GM06990 (cell line): ENCODE measurements at regions not wholly inside any gene's neighbourhood (a gene's known extent, or its start where the extent isn't known, plus 50 kb on each side); places are given as distances from the start of the nearest gene placed in this dataset.

Experiments used
- DNase-seq: peaks from one replicate; pipeline ENCODE4 v3.0.0-alpha.2; 2011; ENCODE audit not compliant: insufficient read length; ENCODE audit errors: extremely low read depth
- H3K27me3 ChIP-seq: replicated peaks from 2 replicates; pipeline ENCODE4 v1.6.0; 2011; ENCODE audit warnings: low read length; ENCODE audit not compliant: control insufficient read depth, insufficient read depth
- H3K36me3 ChIP-seq: 2 replicates; pipeline ENCODE4 v1.5.1; 2011; ENCODE audit warnings: low read length; ENCODE audit not compliant: control insufficient read depth, insufficient read depth
- H3K4me3 ChIP-seq: replicated peaks from 2 replicates; pipeline ENCODE4 v1.5.1; 2011; ENCODE audit warnings: low read depth, mild to moderate bottlenecking, control low read depth, low read length
- TF ChIP-seq, protein P1 (sequence below): IDR thresholded peaks from 2 replicates; pipeline ENCODE4 v1.5.1; 2011; ENCODE audit warnings: low read length, control low read depth, mild to moderate bottlenecking, inconsistent platforms; ENCODE audit not compliant: insufficient read depth, poor library complexity, severe bottlenecking

DNA sequence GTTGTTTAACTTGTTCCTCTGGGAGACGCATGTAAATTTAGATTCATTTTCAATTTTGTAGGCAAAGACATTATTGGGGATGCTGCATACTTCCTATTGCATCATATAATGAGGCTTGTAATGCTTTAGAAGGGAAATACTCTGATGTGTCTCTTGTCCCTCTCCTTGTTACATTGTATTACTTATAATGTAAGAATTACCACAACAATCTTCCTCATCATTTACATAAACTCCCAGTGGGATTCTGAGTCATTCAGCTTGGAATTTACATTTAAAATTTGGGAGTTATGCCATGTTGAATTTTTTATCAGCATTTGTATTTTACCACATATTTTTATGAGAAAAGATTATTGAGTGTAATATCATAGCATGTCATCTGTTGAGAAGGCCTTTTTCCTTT, 963.4 kb upstream of the NRXN1 start:
- H3K27me3 ChIP-seq, result no peaks in the 10 kb centered on the region
- no peak overlapping the region for H3K4me3 ChIP-seq
- no peaks in the 10 kb centered on the region for H3K36me3 ChIP-seq
- DNase-seq, result no peak
- TF ChIP-seq, protein P1, sequence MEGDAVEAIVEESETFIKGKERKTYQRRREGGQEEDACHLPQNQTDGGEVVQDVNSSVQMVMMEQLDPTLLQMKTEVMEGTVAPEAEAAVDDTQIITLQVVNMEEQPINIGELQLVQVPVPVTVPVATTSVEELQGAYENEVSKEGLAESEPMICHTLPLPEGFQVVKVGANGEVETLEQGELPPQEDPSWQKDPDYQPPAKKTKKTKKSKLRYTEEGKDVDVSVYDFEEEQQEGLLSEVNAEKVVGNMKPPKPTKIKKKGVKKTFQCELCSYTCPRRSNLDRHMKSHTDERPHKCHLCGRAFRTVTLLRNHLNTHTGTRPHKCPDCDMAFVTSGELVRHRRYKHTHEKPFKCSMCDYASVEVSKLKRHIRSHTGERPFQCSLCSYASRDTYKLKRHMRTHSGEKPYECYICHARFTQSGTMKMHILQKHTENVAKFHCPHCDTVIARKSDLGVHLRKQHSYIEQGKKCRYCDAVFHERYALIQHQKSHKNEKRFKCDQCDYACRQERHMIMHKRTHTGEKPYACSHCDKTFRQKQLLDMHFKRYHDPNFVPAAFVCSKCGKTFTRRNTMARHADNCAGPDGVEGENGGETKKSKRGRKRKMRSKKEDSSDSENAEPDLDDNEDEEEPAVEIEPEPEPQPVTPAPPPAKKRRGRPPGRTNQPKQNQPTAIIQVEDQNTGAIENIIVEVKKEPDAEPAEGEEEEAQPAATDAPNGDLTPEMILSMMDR, result no peak

DNA sequence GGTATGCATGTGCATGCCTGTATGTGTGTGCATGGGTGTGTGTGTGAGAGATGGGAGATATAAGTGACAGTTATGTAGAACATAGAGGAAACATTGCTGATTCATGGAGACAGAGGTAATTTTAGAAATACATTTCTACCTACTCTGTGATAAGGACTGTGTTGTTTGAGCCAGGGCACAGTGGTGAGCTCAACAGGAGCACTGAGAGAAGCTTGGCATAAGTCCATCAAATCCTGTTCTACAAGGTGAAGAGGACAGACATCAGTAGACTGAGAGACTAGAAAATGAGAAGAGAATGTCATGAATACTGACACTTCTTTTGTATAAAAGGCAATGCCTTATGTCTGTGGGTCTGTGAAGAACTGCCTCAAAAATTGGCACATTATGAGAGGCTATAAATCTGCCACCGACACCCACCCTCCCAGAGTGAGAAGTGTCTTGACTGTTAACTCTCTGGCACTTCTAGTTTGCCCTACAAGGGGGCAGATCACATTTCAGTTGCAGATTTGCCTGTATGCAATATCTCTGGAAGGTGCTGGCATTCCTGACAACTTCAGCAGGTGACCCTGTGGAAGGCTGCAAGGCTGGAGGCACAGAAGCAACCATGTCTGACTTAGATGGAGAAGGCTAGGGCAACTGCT, 962.3 kb upstream of the NRXN1 start:
- Histone ChIP-seq H3K36me3 (no peaks in the 10 kb centered on the region), H3K27me3 (no peaks in the 10 kb centered on the region), H3K4me3 (no peak overlapping the region)
- TF ChIP-seq, protein P1, result no peak
- no peak for DNase-seq

DNA sequence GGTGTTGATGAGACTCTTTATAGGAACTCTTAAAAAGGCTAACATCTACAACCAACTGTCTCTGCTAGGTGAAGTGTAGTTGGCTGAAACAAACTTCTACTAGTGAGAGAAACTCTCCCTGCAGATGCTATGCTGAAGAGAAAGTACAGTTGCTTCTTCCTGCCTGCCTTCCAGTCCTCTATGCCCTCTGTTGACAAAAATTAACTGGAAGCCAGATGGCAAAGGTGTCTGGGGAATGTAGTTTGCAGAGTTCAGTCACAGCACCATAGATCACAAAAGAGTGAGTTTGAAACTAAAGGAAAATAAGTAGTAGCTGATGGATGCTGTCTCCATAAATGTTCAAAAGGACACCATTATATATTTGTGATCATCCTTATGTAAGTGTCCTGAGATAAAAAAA, 958.8 kb upstream of the NRXN1 start:
- TF ChIP-seq, protein P1, result no peak
- no peaks in the 10 kb centered on the region for H3K36me3 ChIP-seq
- no peak overlapping the region for H3K4me3 ChIP-seq
- no peaks in the 10 kb centered on the region for H3K27me3 ChIP-seq
- no peak for DNase-seq

DNA sequence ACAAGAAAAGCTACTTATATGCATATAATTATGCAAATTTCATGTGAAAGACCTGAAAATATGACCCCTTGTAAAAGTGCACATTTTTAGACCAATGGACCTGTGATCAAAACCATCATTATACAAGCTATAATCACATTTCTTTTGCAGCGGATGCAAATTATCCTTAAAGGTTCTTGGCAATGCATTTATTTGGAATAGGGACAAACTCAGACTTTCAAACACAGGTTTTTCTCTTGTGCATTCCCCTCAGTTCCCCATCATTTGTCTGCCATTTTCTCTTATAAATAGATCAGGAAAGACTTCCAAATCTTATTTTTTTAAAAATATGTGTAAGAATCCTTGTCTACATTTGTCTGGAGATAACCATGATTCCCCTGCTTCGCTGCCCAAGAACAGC, 954.2 kb upstream of the NRXN1 start:
- DNase-seq, result no peak
- TF ChIP-seq, protein P1, result no peak
- H3K27me3 ChIP-seq, result no peaks in the 10 kb centered on the region
- no peaks in the 10 kb centered on the region for H3K36me3 ChIP-seq
- H3K4me3 ChIP-seq, result no peak overlapping the region

DNA sequence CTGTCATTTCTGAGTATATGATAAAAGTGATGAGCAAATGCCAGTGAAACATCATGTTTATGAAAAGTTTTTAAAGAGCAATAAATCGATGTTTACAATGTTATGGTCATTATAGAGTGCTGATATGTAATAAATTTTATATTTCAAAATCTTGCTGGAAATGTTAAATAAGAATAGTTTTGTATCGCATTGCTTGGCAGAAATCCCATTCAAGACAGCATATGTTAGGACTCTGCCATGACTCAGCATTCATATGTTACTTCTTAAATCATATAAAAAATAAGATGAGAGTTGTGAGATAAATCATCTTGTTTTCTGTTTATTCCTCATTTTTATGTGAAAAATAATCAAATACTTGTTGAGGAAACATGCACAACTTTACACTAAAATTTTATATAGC, 949.9 kb upstream of the NRXN1 start:
- TF ChIP-seq, protein P1, result no peak
- DNase-seq, result no peak
- Histone ChIP-seq H3K4me3 (no peak overlapping the region), H3K27me3 (no peaks in the 10 kb centered on the region), H3K36me3 (no peaks in the 10 kb centered on the region)

DNA sequence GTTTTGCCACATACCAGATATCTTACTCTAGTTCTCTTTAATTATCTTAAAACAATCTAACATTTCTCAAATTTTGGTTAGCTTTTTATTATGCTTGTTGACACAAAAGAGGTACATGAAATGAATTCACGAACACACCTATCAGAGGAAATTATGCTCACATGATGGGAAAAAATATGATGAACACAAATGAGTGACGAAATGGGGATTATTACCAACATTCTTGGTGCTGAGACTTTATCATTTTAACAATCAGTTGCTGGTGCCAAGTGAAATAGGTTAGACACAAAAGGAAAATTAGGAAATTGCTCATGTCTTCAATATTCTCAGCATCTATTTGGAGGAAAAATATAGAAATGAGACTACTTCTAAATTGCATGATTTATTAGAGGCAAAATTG, 944.7 kb upstream of the NRXN1 start:
- Histone ChIP-seq H3K36me3 (no peaks in the 10 kb centered on the region), H3K27me3 (no peaks in the 10 kb centered on the region), H3K4me3 (no peak overlapping the region)
- DNase-seq, result no peak
- TF ChIP-seq, protein P1, result no peak
